GM12874 (cell line): ENCODE measurements at regions not wholly inside any gene's neighbourhood (a gene's known extent, or its start where the extent isn't known, plus 50 kb on each side); places are given as distances from the start of the nearest gene placed in this dataset.

ENCODE experiments used
- TF ChIP-seq, protein P1 (sequence below): IDR thresholded peaks from 2 replicates; pipeline ENCODE4 v1.5.1; 2011; ENCODE audit warnings: low read depth, mild to moderate bottlenecking, control low read depth, low read length, moderate library complexity; ENCODE audit not compliant: insufficient read depth

GRCh38 chr7:9505516-9505915, 1072.1 kb downstream of the NXPH1 start:
- TF ChIP-seq, protein P1, sequence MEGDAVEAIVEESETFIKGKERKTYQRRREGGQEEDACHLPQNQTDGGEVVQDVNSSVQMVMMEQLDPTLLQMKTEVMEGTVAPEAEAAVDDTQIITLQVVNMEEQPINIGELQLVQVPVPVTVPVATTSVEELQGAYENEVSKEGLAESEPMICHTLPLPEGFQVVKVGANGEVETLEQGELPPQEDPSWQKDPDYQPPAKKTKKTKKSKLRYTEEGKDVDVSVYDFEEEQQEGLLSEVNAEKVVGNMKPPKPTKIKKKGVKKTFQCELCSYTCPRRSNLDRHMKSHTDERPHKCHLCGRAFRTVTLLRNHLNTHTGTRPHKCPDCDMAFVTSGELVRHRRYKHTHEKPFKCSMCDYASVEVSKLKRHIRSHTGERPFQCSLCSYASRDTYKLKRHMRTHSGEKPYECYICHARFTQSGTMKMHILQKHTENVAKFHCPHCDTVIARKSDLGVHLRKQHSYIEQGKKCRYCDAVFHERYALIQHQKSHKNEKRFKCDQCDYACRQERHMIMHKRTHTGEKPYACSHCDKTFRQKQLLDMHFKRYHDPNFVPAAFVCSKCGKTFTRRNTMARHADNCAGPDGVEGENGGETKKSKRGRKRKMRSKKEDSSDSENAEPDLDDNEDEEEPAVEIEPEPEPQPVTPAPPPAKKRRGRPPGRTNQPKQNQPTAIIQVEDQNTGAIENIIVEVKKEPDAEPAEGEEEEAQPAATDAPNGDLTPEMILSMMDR, result no peak

DNA sequence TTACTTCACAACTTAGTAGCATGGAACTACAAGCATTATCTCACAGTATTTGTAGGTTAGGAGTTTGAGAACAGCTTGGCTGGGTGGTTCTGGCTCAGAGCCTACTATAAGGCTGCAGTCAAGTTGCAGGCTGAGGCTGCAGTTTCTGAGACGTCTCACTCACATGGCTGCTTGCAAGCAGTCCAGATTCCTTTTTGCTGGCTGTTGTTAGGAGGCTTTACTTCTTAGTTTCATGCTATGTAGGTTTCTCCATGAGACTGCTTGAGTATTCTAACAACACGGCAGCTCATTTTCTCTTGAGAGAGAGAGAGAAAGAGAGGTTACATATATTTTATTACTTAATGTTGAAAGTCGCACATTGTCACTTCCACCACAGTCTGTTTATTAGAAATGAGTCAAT, 1073.9 kb downstream of the NXPH1 start:
- TF ChIP-seq, protein P1, result no peak

DNA sequence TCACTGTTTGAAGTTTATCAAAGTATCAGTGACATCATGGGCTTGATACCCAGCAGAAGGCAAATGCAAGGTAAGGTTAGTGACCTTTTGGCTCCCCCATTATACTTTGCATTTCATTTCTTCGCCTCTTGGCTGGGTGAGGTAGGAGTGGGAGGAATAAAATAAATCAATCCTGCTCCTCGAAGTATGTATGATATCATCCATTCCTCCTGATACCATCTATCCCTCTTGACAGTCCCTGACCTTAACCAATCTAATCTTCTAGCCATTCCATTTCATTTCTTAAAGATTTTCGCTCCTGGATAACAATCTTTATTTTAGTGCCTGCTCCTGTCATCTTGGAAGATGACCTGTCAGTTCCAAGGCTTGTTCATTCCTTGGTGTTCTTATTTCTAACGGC, 1083.3 kb downstream of the NXPH1 start:
- TF ChIP-seq, protein P1, result no peak

DNA sequence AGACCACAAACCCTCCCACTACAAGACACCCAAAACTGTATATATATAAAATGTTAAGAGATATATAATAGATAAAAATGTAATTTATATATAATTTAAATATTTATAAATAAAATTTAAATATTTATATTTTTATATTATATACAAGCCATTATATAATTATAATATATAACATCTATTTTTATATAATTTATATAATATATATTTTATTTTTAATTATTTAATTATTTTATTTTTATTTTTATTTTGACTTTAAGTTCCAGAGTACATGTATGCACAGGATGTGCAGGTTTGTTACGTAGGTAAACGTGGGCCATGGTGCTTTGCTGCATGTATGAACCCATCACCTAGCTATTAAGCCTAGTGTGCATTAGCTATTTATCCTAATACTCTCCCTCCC, 1090.2 kb downstream of the NXPH1 start:
- TF ChIP-seq, protein P1, result no peak

GRCh38 chr7:9557853-9558252, 1124.4 kb downstream of the NXPH1 start:
- TF ChIP-seq, protein P1, result no peak

GRCh38 chr7:9575716-9576115, 1142.3 kb downstream of the NXPH1 start:
- TF ChIP-seq, protein P1, result no peak

- TF ChIP-seq, protein P1, result no peak
These were observed 1149.4 kb downstream of the NXPH1 start for GRCh38 chr7:9582824-9583223.

DNA sequence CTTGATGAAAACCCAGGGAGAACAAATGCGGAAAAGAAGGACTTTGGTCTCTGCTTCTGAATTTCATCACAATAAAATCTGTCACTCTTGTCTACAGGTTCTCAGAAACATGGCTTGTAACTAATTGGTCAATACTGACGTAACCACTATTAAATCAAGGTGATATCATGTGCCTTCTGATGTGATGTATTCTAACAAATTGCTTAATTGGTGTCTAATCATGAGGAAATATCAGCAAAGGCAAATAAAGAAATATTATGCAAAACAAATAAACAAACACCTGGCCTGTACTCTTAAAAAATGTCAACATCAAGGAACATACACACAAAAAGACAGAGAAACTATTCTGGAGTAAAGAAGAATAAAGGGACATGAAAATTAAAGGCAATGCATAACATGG, 1165.0 kb downstream of the NXPH1 start:
- TF ChIP-seq, protein P1, result no peak
